ENCODE measurements at regions not wholly inside any gene's neighbourhood (a gene's known extent, or its start where the extent isn't known, plus 50 kb on each side); places are given as distances from the start of the nearest gene placed in this dataset.

DNA sequence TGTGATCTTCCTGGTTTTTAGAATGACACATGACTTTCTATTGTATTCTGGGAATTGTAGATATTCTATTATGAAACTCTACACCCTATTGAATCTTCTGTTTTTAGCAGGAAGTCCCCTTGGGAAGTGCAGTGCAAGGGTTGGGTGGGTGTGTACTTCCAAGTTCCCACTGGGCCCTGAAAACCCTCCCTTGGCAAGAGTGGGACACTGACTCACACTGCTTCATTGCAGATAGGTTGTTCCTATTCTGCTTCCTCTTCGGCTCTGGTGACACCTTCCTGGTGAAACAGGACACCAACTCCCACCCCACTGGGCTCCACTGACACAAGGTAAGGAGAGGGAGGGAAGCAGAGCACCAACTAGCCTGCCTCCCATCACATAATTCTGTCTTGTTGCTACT lies 121.8 kb downstream of the KCTD12 start:
- DNase-seq (ENCODE audit: missing footprints) (peak; percentile 72), ATAC-seq (peak; percentile 92)
- intact Hi-C loops (cut with DNase I), result loop anchor here (5.0 to 10.0 kb wide), 2 partner anchors 43 to 120 kb away; partner anchors contain the start of gene KCTD12

DNA sequence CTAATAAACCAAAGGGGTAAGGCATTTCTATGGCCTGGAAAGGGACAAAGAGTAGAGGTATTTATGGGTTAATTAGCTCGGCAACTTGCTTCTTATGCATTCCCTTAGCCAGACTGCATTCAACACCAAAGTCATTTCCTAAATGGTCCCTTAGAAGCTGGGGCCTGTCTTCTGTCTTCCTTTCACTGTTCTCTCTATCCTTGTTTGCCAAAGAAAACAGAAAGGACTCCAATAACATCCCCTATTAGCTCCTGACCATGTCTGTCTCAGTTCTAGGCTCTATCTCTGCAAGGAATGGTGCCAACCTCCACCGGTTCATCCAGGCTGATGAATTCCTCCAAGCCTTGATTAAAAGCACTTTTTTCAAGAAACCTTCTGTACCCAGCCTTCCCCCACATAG lies 123.5 kb downstream of the KCTD12 start:
- DNase-seq (ENCODE audit: missing footprints) (no peak), ATAC-seq (peak; percentile 85)
- intact Hi-C loops (cut with DNase I), result loop anchor here (5.0 to 10.0 kb wide), 2 partner anchors 45 to 122 kb away; partner anchors contain the start of gene KCTD12

DNA sequence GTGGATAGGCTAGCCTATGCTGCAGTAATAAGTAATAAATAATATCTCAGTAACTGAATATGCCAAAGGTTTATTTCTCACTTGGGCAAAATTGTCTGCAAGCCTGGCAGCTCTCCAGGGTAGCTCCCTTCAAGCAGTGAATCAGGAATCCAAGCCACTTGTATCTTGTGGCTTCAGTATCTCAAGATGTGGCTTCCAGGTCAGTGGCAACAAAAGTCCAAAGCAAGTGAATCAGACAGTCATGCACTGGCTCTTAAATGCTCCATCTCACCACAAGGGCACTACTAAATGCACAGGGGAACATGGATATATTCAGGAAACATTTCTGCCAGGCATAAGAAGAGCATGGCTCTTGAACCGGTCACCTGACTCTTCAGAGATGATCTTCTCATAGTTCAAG lies 126.3 kb downstream of the KCTD12 start:
- ATAC-seq, result no peak
- DNase-seq (ENCODE audit: missing footprints), result no peak
- intact Hi-C loops (cut with DNase I), result loop anchor here (5.0 to 10.0 kb wide), 2 partner anchors 47 to 125 kb away; partner anchors contain the start of gene KCTD12

DNA sequence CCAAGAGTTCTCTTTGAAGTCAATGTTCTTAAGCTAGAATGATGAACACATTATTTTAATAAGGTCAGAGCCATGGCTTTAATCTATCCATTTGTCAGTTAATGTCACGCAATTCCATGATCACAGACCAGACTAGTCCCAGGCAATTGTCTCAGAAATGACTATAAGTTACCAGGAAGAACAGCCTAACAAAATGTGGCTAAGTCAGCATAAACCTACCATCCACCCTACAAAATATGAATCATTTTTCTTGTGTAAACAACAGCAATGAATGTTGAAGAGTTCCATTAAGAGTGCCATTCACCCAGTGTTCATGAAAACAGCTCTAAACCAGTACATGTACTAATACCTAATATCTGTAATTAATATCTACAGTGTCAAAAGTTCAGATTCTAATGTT lies 127.5 kb downstream of the KCTD12 start:
- intact Hi-C loops (cut with DNase I), result no loop called here
- DNase-seq (ENCODE audit: missing footprints), result no peak
- ATAC-seq, result no peak

DNA sequence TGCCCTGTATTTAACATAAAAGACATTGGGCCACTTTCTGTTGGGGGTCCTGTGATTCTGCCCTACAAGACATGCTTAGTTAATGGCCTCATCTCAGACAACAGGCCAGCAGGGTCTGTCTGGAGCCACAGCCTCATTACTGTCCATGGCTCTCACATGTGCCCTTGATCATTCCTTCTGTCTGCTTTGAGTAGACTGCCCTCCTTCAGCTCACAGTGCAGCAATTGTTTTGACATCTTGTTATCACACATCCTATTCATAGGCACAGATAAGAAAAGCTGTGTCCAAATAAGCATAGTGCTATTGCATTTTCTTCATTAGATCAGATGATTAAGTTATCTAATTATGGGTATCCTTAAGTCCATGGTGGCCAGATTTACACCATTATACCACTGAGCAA lies 127.9 kb downstream of the KCTD12 start:
- intact Hi-C loops (cut with DNase I), result no loop called here
- DNase-seq (ENCODE audit: missing footprints) (no peak), ATAC-seq (no peak)

DNA sequence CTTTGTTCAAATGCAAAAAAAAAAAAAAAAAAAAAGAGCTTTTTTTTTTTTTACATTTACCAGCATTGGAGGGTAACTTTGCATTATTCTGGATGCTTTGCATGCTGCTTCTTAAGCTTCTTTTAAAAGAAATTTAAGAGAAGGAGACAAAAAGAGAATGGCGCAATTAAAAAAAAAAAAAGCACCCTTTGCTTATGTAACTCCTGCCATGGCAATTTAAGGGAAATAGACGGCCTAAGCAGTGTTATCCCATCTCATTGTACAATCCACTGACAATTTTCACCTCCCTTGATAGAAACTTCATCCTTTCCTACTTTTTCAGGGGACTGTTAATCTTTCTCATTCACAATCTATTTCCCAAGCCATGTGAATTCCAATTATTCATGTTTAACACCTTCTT lies 129.8 kb downstream of the KCTD12 start:
- intact Hi-C loops (cut with DNase I), result no loop called here
- ATAC-seq, result no peak
- DNase-seq (ENCODE audit: missing footprints), result no peak

DNA sequence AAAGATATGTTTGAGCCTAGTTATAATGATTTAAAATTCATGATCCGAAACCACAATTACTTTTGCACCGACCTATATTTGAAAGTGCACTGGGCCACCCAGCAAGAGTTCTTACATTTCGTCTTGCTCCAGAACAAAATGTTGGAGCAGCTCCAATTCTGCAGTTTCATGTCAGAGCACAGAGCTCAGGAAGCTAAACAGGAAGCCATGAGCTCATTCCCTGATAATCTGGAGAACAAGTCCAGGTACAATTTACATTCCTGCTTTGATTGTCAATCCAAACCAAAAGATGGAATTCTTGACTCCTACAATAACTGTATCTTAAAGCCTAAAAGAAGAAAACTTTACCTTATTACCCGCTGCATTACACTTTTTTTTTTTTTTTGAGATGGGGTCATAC lies 131.8 kb downstream of the KCTD12 start:
- ATAC-seq (peak; percentile 69), DNase-seq (ENCODE audit: missing footprints) (no peak)
- intact Hi-C loops (cut with DNase I), result no loop called here

DNA sequence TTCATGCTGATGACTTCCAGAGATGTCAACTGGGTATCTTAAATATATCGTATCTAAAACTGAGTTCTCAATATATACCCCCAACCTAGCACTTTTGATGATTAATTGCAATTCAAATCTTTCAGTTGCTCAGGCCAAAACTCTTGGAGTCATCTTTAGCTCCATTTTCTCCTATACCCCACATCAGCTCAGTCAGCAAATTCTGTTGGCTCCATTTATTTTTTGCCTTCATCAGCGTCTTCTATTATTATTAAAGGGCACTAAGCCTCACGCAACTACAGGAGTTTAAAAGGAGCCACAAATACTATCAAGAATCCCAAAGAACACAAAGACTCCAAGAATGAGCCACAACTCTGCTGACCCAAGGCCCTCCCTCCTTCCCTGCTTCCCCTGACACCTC lies 134.9 kb downstream of the KCTD12 start:
- intact Hi-C loops (cut with DNase I), result no loop called here
- DNase-seq (ENCODE audit: missing footprints), result no peak
- no peak for ATAC-seq

DNA sequence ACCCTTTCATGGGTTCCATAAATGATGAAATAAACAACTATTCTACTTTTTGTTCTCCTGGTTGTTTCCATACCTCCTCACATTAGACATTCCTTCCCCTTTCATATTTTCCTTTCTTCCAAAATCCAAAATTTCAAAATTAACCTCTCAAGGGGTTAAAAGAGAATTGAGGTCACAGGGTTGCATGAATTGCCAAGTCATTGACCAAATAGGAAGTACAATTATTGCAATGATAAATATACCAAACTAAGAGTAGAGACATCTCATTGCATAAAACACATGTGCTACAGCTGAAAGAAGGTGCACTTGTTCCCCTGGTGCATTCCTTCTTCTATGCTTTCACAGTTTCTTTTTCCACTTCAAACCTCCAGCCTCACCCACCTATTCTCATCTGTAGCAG lies 136.1 kb downstream of the KCTD12 start:
- intact Hi-C loops (cut with DNase I), result no loop called here
- no peak for DNase-seq (ENCODE audit: missing footprints)
- ATAC-seq, result no peak

DNA sequence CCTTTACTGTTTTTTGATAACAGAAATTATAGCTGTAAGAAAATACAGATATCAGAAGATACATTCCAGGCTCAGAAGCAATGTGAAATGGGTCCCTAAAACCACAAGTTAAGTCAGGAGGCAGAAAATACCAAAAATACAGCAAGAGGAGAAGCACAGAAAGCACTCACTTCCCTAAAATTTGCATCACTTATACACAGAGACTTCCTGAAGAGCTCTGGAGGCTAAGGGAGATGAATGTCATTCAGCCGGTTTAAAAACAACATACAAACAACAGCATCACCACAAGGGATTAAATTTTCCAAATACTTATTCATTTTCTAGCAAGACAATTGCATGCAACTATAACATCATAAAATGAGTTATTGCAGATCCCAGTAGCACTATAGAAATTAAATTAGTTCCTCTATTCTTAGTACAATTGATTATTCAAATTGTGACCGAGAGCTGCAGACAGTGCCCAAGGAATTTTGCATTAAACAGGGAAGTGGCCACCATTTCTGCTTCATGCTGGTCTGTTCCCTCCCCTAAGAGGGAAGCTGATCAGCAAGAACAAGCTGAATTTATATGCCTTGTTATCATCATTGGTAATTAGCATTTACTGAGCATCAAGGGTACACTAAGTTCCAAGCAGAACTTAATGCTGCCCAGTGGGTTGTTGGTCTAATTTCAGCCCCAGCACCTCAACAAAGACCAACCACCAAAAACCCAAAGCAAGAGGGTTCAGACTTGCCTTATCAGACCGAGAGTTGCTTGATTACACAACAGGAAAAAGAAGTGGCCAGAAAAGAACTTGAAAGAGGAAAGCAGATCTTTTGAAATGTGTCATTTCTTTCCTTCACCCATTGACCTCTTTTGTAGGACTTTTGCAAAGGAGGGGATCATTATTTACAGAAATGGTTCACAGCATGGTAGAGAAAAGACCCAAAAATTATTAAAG lies 140.7 kb downstream of the KCTD12 start:
- ATAC-seq (peak; percentile 48), DNase-seq (ENCODE audit: missing footprints) (no peak)

DNA sequence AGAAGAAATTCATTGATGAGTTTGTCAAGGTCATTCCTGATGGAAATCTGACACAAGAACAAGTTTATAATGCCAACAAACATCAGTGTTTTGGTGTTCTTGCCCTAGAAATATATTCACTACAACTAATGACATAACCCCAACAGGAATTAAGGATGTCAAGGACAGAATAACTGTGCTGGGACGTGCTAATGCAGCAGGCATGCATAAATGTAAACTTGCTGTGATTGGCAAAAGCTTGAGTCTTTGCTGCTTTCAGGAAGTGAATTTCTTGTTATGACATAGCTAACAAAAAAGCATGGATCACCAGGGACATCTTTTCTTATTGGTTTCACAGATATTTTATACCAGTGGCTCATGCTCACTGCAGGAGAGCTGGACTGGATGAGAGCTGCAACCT lies 144.6 kb downstream of the KCTD12 start:
- ATAC-seq (no peak), DNase-seq (ENCODE audit: missing footprints) (no peak)
- intact Hi-C loops (cut with DNase I), result no loop called here

More for the DNA sequence above, 140.7 kb downstream of the KCTD12 start:
- intact Hi-C loops (cut with DNase I), result no loop called here

DNA sequence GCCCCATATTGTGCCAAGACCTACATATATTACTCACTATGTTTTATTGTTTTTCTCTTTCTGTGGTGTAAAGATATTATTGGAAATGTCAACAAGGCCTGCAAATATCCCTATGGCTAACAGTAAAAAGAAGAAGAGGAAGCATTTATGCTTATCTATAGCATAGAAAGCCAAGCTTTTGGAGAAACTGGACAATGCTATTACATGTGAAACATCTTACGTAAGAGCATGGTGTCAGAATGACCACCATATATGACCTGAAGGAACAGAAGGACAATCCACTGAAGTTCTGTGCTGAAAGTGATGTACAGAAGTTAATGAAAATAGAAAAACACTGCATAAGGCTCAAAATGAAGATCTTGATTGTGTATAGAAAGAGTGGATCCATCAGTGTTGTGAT lies 145.2 kb downstream of the KCTD12 start:
- intact Hi-C loops (cut with DNase I), result no loop called here
- no peak for DNase-seq (ENCODE audit: missing footprints)
- ATAC-seq, result no peak

DNA sequence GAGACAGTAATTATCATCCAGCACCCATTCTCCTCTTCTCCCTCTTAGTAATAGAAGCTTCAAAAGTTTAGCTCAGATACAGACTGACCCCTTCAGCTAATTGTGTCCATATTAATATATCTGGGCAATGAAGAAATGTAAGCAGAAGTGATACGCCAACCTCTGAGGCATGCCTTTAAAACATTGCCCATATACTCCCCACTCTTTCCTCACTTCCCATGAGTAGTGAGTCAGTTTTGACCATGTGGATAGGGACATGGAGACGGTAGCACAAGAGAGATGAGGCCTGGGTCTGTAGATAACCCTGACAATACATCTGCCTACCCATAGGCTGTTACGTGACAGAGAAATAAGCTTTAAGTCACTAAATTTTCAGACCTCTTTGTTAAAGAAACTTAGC lies 147.6 kb downstream of the KCTD12 start:
- DNase-seq (ENCODE audit: missing footprints), result no peak
- no peak for ATAC-seq
- intact Hi-C loops (cut with DNase I), result no loop called here

DNA sequence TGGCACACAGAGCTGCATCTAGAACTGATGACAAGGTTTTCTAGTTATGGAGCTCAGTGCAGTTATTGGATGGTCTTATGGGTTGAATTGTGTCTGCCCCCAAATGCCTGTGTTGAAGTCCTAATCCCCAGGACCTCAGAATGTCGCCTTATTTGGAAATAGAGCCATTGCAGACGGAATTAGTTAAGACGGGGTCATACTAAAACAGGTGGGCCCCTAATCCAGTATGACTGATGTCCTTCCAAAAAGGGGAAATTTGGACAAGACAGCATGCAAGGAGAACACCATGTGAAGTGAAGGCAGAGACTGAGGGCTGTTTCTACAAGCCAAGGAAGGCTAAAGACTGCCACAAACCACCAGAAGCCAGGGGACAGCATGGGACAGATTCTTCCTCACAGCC lies 148.7 kb downstream of the KCTD12 start:
- intact Hi-C loops (cut with DNase I), result no loop called here
- DNase-seq (ENCODE audit: missing footprints), result no peak
- no peak for ATAC-seq

DNA sequence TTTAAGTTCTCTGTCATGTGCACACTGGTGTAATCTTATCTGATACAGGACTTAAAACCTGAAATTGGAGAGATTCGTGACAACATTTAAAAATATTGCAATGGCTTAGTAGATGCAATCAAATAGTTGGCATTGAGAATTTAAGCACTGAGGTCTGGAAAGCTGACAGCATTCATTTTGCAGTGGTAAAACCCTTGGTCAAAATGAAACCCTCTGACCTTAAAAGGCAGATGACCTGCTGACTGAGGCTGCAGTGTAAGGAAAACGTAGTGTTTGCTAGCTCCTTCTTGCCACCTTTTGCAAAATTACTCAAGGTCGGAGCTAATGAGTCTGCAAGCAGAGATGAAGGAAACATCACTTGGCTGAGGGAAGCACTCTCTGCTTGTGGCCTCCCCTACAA lies 150.6 kb downstream of the KCTD12 start:
- intact Hi-C loops (cut with DNase I), result no loop called here
- no peak for ATAC-seq
- DNase-seq (ENCODE audit: missing footprints), result no peak

DNA sequence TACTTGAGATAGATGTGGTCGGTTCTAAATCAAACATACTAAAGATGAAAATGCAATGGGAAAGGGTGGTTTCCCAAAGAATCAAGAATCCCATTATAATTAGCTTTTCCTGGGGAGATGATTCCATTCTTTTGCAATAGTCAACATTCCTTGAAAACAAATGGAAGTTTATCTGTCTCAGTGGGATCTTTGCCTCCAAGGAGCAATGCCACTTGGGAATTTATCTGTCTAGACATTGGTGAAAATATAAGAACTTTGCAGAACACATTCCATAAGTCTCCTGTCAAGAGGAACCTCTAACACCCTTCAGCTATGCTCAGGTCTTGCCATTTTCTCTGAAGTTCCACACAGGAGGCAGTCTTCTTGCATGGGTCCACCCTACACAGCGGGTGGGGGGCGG lies 152.5 kb downstream of the KCTD12 start:
- ATAC-seq (no peak), DNase-seq (ENCODE audit: missing footprints) (no peak)
- intact Hi-C loops (cut with DNase I), result no loop called here

DNA sequence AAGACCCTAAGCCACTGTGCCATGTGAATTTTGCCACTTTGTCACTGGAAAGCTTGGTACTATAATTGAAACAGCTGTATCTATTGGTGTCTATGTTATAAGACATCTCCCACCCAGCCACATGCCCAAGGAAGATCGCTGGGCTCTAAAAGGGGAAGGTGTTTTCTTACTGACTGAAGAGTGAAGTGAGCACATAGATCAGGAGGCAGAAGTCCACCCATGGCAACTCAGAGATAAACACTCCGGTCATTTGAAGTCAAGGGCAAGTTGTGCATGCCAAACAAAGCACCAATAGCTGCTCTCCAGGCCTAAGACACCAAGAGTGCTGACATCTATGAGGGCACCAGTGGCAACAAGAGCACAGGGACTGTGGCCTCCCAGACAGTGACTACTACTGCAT lies 153.8 kb downstream of the KCTD12 start:
- intact Hi-C loops (cut with DNase I), result no loop called here

DNA sequence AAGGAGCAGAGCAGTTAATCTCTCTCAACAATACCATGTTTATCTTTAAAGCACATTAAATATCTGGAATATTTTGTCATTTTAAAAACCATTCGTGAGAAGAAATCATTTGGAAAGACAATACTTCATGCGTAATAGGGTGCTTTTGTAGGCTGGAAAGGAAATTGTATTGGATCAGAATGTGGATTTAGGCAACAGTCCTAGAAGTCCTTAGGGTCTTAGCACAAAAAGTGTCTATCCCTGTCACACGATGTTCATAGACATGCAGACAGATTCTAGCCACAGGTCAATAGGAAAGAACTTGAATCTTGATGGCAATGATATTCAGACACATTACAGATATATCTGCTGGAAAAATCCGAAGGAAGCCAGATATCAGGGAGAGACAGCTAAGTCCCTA lies 156.0 kb downstream of the KCTD12 start:
- no peak for DNase-seq (ENCODE audit: missing footprints)
- intact Hi-C loops (cut with DNase I), result no loop called here

More for the DNA sequence above, 153.8 kb downstream of the KCTD12 start:
- ATAC-seq, result no peak
- no peak for DNase-seq (ENCODE audit: missing footprints)

DNA sequence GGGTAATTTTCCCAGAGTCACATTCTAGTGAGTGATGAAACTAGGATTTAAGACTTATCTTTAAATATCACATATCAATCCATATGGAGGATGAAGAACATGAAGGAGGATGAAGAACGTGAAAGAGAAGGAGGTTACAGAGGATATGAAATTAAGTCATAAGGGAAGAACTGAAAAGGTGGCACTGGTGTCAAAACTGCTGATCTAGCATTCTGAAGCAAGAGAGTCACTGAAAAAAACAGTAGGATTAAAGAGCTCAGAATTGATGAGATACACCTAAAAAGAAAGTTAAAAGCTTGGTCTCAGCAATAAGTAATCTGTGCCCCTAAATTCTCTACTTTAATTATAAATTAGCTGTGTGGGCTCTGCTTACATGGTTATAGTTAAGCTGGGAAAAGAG lies 156.5 kb downstream of the KCTD12 start:
- intact Hi-C loops (cut with DNase I), result no loop called here
- ATAC-seq, result no peak
- no peak for DNase-seq (ENCODE audit: missing footprints)

More for the DNA sequence above, 156.0 kb downstream of the KCTD12 start:
- no peak for ATAC-seq

DNA sequence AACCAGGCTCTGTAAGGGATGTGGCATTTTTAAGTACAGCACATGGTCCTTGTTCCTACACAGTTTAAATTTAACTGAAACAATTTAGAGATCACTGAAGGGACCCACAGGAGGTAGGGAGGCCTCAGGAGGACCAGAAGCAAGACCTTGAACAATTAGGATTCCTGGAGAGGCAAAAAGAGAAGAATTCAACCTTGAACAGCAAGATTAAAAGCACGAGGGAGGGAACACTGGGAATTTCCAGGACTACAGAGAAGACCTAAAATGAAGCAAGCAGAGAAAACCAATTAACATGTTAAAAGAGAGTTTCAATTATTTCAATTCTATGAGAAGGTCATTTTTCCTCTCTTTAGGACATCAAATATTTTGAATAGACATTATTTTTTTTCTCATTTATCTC lies 160.3 kb downstream of the KCTD12 start:
- intact Hi-C loops (cut with DNase I), result no loop called here
- DNase-seq (ENCODE audit: missing footprints), result no peak
- no peak for ATAC-seq

DNA sequence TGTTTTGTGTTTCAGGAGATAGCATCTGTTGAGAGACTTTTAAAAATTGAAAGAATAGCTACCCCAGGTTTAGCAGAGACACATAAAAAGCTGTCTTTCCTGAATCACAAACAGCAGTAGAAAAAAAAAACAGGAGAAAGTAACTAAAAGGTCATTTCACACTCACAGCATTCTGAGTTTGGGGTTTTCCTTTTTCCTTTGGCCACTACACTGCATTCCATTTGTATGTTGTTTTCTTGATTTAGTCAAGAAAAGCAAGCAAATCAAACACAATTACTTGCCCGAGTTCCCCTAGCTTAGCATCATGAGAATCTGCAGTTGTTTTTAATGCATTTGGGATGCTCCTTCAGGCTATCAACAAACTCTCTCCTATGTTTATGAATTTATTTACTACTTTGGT lies 161.0 kb downstream of the KCTD12 start:
- DNase-seq (ENCODE audit: missing footprints), result no peak
- no peak for ATAC-seq
- intact Hi-C loops (cut with DNase I), result no loop called here

All from Right ventricle myocardium inferior (tissue), 1 donor.